ENCODE measurements at regions not wholly inside any gene's neighbourhood (a gene's known extent, or its start where the extent isn't known, plus 50 kb on each side); places are given as distances from the start of the nearest gene placed in this dataset.

DNA sequence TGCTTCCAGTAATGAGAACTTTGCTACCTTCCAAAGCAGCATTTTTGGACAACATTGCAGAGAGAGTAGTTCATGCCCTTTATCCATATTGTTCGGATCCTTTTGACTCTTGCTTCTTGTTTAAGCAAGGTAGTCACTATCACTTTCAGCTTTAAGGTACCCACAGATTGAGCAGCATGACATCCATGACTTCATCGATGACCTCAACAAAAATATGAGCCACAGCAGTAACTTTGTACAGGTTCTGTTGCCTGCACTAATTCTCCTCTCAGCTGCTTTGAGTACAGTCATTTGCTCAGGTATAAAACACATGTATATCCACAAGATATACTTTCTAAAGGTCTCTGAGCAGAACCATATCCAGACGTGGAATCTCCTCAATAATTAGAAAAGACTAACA is 546.3 kb downstream of the SOX6 start:
- Histone ChIP-seq H3K4me1 (ENCODE audit: control insufficient read depth in 1 of 2, low read depth in 2 of 2) (peaks cover 6 to 14% of the 10 kb centered on the region in 2 donors), H3K27ac (no peak overlapping the region), H3K4me3 (no peak overlapping the region), H3K9me3 (no peaks in the 10 kb centered on the region), H3K36me3 (no peaks in the 10 kb centered on the region), H3K27me3 (replicated peaks; ENCODE audit: insufficient read depth) (no peaks in the 10 kb centered on the region)
- no peak for DNase-seq (ENCODE audit: low spot score)
- no peak for TF ChIP-seq CTCF (IDR thresholded peaks at IDR 0.05)
- no peak for ATAC-seq (ENCODE audit: insufficient number of reproducible peaks, low FRiP score, low read depth)

DNA sequence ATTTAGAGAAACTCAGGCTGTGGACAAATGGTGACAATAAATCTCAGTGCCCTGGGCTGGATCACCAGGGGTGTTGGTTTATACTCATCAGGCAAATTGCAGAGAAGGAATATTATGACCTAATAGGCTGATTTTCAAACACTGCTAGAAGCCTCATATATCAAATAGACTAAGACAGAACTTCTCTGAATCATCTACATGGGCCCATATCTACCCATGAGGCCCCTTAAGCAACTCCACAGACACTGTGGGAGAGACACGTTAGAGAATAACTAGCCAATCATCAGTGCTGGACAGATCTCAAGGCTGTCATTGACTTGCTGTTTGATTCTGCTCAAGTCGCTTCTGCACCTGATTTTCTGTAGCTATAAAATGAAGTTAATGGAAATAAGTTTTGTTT is 545.8 kb downstream of the SOX6 start:
- DNase-seq (ENCODE audit: low spot score) (no peak), ATAC-seq (ENCODE audit: insufficient number of reproducible peaks, low FRiP score, low read depth) (no peak)
- H3K4me1 ChIP-seq (ENCODE audit: control insufficient read depth in 1 of 2, low read depth in 2 of 2), result peaks cover 9 to 18% of the 10 kb centered on the region in 2 donors
- TF ChIP-seq CTCF (IDR thresholded peaks at IDR 0.05), result no peak
- no peak overlapping the region for H3K4me3 ChIP-seq
- H3K27me3 ChIP-seq (replicated peaks; ENCODE audit: insufficient read depth), result no peaks in the 10 kb centered on the region
- no peak overlapping the region for H3K27ac ChIP-seq
- H3K9me3 ChIP-seq, result no peaks in the 10 kb centered on the region
- no peaks in the 10 kb centered on the region for H3K36me3 ChIP-seq

DNA sequence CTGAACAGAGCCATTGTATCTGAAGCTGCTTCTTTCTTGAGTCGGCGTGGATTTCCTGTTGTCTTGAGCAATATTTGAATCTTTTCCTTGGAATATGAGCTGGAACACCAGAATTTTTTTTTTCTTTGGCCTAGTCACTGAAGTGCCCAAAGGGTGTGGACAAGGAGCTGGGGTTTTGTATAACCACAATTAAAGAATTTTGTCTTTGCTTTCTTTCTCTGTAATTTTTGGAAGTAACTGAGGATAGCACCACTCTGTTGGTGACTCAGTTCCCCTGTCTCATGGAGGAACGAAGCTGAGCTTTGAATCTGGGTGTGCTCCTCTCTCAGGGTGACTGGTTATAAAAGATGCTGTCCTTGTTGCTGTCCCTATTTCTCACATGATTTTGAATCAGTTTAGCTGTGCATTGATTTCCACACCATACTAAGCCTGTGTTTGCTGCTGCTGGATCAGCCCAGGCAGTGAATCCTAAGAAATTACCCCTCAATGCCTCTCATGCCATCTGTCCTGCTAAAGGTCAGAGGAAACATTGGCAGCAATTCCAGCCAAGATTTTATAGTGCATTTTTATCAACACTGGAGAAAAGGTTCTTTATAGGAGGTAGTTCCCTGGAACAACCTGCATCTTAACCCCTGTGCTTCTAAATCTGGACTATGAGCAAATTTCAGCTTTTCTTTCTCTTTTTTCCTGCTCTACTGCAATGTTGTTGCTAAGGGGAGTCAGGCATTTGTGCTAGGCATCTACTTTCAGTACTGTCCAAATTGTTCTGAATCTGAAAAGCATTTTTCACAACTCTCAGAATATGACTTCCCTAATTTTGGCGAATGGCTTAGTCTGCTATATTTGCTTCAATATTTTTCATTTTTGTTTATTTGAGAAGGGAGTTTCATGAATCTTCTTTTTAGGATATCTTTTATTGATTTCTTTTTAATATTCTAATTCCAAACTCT is 540.8 kb downstream of the SOX6 start:
- Histone ChIP-seq H3K4me1 (ENCODE audit: control insufficient read depth in 1 of 2, low read depth in 2 of 2) (peaks cover 20 to 45% of the 10 kb centered on the region in 2 donors), H3K9me3 (no peaks in the 10 kb centered on the region), H3K36me3 (no peaks in the 10 kb centered on the region), H3K27ac (peak overlapping the region; percentile 23 to 79), H3K27me3 (replicated peaks; ENCODE audit: insufficient read depth) (no peaks in the 10 kb centered on the region), H3K4me3 (peak overlapping the region; percentile 42)
- no peak for DNase-seq (ENCODE audit: low spot score)
- ATAC-seq (ENCODE audit: insufficient number of reproducible peaks, low FRiP score, low read depth), result no peak
- TF ChIP-seq CTCF (IDR thresholded peaks at IDR 0.05), result no peak

GRCh38 chr11:15816260-15816871 is 540.0 kb downstream of the SOX6 start:
- DNase-seq (ENCODE audit: low spot score), result no peak
- peak overlapping the region; percentile 42 for H3K4me3 ChIP-seq
- H3K27ac ChIP-seq, result peak overlapping the region; percentile 57 to 79
- no peaks in the 10 kb centered on the region for H3K27me3 ChIP-seq (replicated peaks; ENCODE audit: insufficient read depth)
- no peaks in the 10 kb centered on the region for H3K9me3 ChIP-seq
- TF ChIP-seq CTCF (IDR thresholded peaks at IDR 0.05), result no peak
- no peaks in the 10 kb centered on the region for H3K36me3 ChIP-seq
- ATAC-seq (ENCODE audit: insufficient number of reproducible peaks, low FRiP score, low read depth), result peak; percentile 80
- H3K4me1 ChIP-seq (ENCODE audit: control insufficient read depth in 1 of 2, low read depth in 2 of 2), result peaks cover 20 to 45% of the 10 kb centered on the region in 2 donors

GRCh38 chr11:15817001-15817400 is 539.3 kb downstream of the SOX6 start:
- peak overlapping the region; percentile 57 to 79 for H3K27ac ChIP-seq

More at GRCh38 chr11:15817001-15817400, 539.3 kb downstream of the SOX6 start:
- no peak for ATAC-seq (ENCODE audit: insufficient number of reproducible peaks, low FRiP score, low read depth)
- Histone ChIP-seq H3K36me3 (no peaks in the 10 kb centered on the region), H3K4me3 (peak overlapping the region; percentile 42), H3K27me3 (replicated peaks; ENCODE audit: insufficient read depth) (no peaks in the 10 kb centered on the region), H3K9me3 (no peaks in the 10 kb centered on the region), H3K4me1 (ENCODE audit: control insufficient read depth in 1 of 2, low read depth in 2 of 2) (peaks cover 20 to 45% of the 10 kb centered on the region in 2 donors)
- no peak for TF ChIP-seq CTCF (IDR thresholded peaks at IDR 0.05)
- no peak for DNase-seq (ENCODE audit: low spot score)

Measured in thoracic aorta (tissue), 2 donors.